Common myeloid progenitor, CD34-positive (primary cell): ENCODE measurements at regions not wholly inside any gene's neighbourhood (a gene's known extent, or its start where the extent isn't known, plus 50 kb on each side); places are given as distances from the start of the nearest gene placed in this dataset.

ENCODE experiments used
- CTCF ChIA-PET: fragments of 350-600 bp; sonication (Branson Sonifier 250); formaldehyde crosslinking; loops from one replicate; lab custom pipeline; 2021; ENCODE audit warnings: antibody characterized with exemption; lab: Charles Lee
- POLR2A ChIA-PET: fragments of 350-600 bp; sonication (Branson Sonifier 250); formaldehyde crosslinking; loops from one replicate; lab custom pipeline; 2021; ENCODE audit warnings: antibody characterized with exemption; lab: Charles Lee
- DNase-seq, 3 donors: peaks; one replicate each; pipeline versions ENCODE4 v3.0.0 to v3.0.0-alpha.2; 2013
- H3K27ac ChIP-seq, 2 experiments: 1 replicate in 1 of 2; 2 replicates in 1 of 2; pipeline ENCODE4 v1.7.0; 2013; ENCODE audit warnings: inconsistent platforms in 2 of 2, low read length in 2 of 2, mild to moderate bottlenecking in 2 of 2, low read depth in 1 of 2, moderate library complexity in 1 of 2; ENCODE audit not compliant: severe bottlenecking in 2 of 2, insufficient read depth in 1 of 2, poor library complexity in 1 of 2
- H3K27me3 ChIP-seq, 5 experiments: replicated peaks in 2 of 5; 1 replicate in 3 of 5; 2 replicates in 2 of 5; pipeline versions ENCODE4 v1.6.1 to v1.7.0; 2013; ENCODE audit warnings: low read length in 4 of 5, mild to moderate bottlenecking in 2 of 5, moderate library complexity in 2 of 5, inconsistent platforms in 1 of 5; ENCODE audit not compliant: insufficient read depth in 5 of 5, control insufficient read depth in 4 of 5
- H3K36me3 ChIP-seq, 4 experiments: 1 replicate in 2 of 4; 2 replicates in 2 of 4; pipeline versions ENCODE4 v1.6.1 to v1.7.0; 2013; ENCODE audit warnings: low read length in 3 of 4, control low read depth in 1 of 4, mild to moderate bottlenecking in 1 of 4; ENCODE audit not compliant: control insufficient read depth in 4 of 4, insufficient read depth in 4 of 4
- H3K4me1 ChIP-seq, 4 experiments: 1 replicate in 3 of 4; 2 replicates in 1 of 4; pipeline versions ENCODE4 v1.6.1 to v1.7.1; 2013; ENCODE audit warnings: low read length in 3 of 4, mild to moderate bottlenecking in 3 of 4, control low read depth in 1 of 4, inconsistent platforms in 1 of 4, moderate library complexity in 1 of 4; ENCODE audit not compliant: control insufficient read depth in 4 of 4, insufficient read depth in 4 of 4; ENCODE audit errors: control extremely low read depth in 1 of 4
- H3K4me3 ChIP-seq, 7 experiments: 1 replicate in 4 of 7; 2 replicates in 3 of 7; pipeline versions ENCODE4 v1.5.1 to v1.7.0; 2013; ENCODE audit warnings: mild to moderate bottlenecking in 7 of 7, low read length in 6 of 7, moderate library complexity in 6 of 7, inconsistent platforms in 2 of 7, low read depth in 2 of 7, control low read depth in 1 of 7; ENCODE audit not compliant: insufficient read depth in 4 of 7, control insufficient read depth in 1 of 7; ENCODE audit errors: extremely low read depth in 1 of 7
- H3K9me3 ChIP-seq, 5 experiments: 1 replicate in 4 of 5; 2 replicates in 1 of 5; pipeline versions ENCODE4 v1.6.1 to v1.7.1; 2013; ENCODE audit warnings: low read length in 4 of 5, mild to moderate bottlenecking in 2 of 5, inconsistent platforms in 1 of 5, low read depth in 1 of 5, moderate library complexity in 1 of 5; ENCODE audit not compliant: control insufficient read depth in 4 of 5, insufficient read depth in 2 of 5; ENCODE audit errors: control extremely low read depth in 1 of 5
- WGBS: methylation state at CpG from one replicate; pipeline ENCODE4 v1.1.5; 2013; ENCODE audit not compliant: insufficient coverage; 5-methylcytosine and 5-hydroxymethylcytosine counted together

DNA sequence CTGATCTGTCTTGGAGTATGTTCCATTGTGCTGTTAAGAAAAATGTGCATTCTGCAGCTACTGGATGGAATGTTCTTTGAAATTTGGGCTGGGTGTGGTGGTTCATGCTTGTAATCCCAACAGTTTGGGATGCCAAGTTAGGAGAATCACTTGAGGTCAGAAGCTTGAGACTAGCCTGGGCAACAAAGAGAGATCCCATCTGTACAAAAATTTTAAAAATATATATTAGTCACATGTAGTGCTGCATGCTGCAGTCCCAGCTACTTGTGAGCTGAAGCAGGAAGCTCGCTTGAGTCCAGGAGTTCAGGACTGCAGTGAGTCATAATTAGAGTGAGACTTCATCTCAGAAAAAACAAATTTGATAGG lies 62.8 kb upstream of the PLSCR4 start:
- CTCF ChIA-PET, result interaction anchor here (1.9 kb wide), 1 partner anchor 13 kb away, joined by 8 read pairs; no protein-coding TSS in a partner anchor
- Histone ChIP-seq H3K36me3 (no peaks in the 10 kb centered on the region), H3K27ac (no peak overlapping the region), H3K9me3 (peaks cover 0 to 3% (median 0%) of the 10 kb centered on the region in 5 experiments), H3K27me3 (no peaks in the 10 kb centered on the region), H3K4me1 (peaks cover 0 to 3% (median under 1%) of the 10 kb centered on the region in 4 experiments), H3K4me3 (no peak overlapping the region)
- DNase-seq, result peak in 1 of 3 donors; percentile 16
- 100% methylated on average over 1 of the region's 1 CpG for WGBS
- POLR2A ChIA-PET, result no interaction called here

DNA sequence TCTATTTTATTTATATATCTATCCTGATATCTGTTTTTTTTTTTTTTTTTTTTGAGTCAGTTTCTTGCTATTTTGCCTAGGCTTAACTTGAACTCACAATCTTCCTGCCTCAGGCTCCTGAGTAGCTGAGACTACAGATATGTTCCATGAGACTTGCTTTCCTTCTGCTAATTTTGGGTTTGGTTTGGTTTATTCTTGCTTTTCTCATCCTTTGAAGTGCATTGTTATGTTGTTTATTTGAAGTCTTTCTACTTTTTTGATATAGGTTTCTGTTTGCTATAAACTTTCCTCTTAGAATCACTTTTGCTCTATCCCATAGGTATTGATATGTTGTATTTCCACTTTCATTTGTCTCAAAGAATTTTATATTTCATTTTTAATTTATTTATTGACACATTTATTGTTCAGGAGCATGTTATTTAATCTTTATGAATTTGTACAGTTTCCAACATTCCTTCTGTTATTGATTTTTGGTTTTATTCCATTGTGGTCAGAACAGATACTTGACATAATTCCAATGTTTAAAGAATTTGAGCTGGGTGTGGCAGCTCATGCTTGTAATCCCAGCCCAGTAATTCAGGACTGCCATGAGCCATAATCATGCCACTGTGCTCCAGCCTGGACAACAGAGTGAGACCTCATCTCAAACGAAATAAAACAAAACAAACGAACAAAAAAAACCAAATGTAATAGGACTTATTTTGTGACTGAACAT lies 62.3 kb upstream of the PLSCR4 start:
- POLR2A ChIA-PET, result no interaction called here
- CTCF ChIA-PET, result interaction anchor here (1.9 kb wide), 1 partner anchor 14 kb away, joined by 8 read pairs; no protein-coding TSS in a partner anchor
- Histone ChIP-seq H3K27ac (no peak overlapping the region), H3K9me3 (peaks cover 0 to 3% (median 0%) of the 10 kb centered on the region in 5 experiments), H3K27me3 (no peaks in the 10 kb centered on the region), H3K36me3 (no peaks in the 10 kb centered on the region), H3K4me1 (peaks cover 0 to 9% (median 3%) of the 10 kb centered on the region in 4 experiments), H3K4me3 (no peak overlapping the region)
- DNase-seq, result no peak
- no CpG with 5 or more reads among the region's 2 CpGs for WGBS

DNA sequence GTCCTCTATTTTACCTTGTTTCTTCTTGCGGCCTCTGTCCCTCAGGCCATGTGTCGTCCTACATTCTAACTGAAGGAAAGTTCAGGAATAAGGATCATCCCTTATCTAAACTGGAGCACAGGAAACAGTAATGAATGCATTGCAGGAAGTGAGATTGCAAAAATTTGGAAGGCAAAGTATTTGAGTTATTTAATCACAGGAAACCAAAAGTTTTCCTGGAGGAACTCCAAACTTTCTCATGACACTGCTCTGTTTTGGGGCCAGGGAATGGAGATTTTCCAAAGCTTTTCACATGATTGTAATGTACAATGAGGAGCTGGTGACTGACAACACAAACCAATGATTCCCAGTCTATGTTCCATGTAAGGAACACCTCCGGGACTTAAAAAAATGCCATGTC lies 57.8 kb upstream of the PLSCR4 start:
- Histone ChIP-seq H3K9me3 (peaks cover 0 to 3% (median 0%) of the 10 kb centered on the region in 5 experiments), H3K4me3 (peak overlapping the region in 1 of 7 experiments; percentile 30), H3K27ac (no peak overlapping the region), H3K36me3 (no peaks in the 10 kb centered on the region), H3K4me1 (peaks cover 0 to 10% (median 3%) of the 10 kb centered on the region in 4 experiments), H3K27me3 (no peaks in the 10 kb centered on the region)
- no peak for DNase-seq
- CTCF ChIA-PET, result interaction anchor here (1.4 kb wide), 1 partner anchor 18 kb away, joined by 3 read pairs; no protein-coding TSS in a partner anchor
- 100% methylated on average over 1 of the region's 3 CpGs for WGBS
- POLR2A ChIA-PET, result no interaction called here

DNA sequence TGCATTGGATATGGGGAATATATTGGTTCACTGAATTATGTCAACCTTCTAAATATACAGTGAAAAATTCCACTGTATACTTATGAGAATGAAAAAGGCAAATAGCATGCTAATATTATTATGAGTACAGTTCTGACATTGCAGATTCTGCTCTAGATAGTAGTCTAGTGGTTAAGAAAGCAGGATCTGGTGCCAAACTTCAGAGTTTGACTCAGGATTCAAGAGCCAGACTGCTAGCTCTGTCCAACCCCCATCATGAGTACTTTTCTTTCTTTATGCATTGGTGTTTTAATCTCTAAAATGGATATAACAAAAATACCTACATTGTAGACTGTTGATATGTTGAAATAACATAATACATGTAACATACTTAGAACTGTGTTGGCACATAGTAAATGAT lies 57.3 kb upstream of the PLSCR4 start:
- H3K27ac ChIP-seq, result no peak overlapping the region
- no peak overlapping the region for H3K4me3 ChIP-seq
- peaks cover 0 to 3% (median 0%) of the 10 kb centered on the region in 5 experiments for H3K9me3 ChIP-seq
- peak; percentile 11 to 70 (median 60) for DNase-seq
- H3K4me1 ChIP-seq, result peaks cover 0 to 10% (median 3%) of the 10 kb centered on the region in 4 experiments
- POLR2A ChIA-PET, result no interaction called here
- H3K27me3 ChIP-seq, result no peaks in the 10 kb centered on the region
- no peaks in the 10 kb centered on the region for H3K36me3 ChIP-seq
- CTCF ChIA-PET, result interaction anchor here (1.4 kb wide), 1 partner anchor 18 kb away, joined by 3 read pairs; no protein-coding TSS in a partner anchor

DNA sequence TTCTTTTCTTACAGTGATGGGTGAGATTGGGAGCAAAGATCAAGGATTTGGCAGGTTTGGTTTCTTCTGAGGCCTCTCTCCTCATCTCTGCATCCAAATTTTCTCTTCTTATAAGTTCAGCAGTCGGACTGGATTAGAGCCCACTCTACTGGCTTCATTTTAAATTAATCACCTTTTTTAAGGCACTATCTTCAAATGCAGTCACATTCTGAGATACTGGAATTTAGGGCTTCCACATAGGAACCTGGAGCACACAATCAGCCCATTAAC lies 56.5 kb upstream of the PLSCR4 start:
- Histone ChIP-seq H3K9me3 (peaks cover 0 to 3% (median 0%) of the 10 kb centered on the region in 5 experiments), H3K27ac (no peak overlapping the region), H3K4me1 (peaks cover 0 to 10% (median 3%) of the 10 kb centered on the region in 4 experiments), H3K36me3 (no peaks in the 10 kb centered on the region), H3K4me3 (no peak overlapping the region), H3K27me3 (no peaks in the 10 kb centered on the region)
- CTCF ChIA-PET, result interaction anchor here (1.4 kb wide), 1 partner anchor 19 kb away, joined by 3 read pairs; no protein-coding TSS in a partner anchor
- POLR2A ChIA-PET, result no interaction called here
- 83% methylated on average over 1 of the region's 1 CpG for WGBS
- no peak for DNase-seq

DNA sequence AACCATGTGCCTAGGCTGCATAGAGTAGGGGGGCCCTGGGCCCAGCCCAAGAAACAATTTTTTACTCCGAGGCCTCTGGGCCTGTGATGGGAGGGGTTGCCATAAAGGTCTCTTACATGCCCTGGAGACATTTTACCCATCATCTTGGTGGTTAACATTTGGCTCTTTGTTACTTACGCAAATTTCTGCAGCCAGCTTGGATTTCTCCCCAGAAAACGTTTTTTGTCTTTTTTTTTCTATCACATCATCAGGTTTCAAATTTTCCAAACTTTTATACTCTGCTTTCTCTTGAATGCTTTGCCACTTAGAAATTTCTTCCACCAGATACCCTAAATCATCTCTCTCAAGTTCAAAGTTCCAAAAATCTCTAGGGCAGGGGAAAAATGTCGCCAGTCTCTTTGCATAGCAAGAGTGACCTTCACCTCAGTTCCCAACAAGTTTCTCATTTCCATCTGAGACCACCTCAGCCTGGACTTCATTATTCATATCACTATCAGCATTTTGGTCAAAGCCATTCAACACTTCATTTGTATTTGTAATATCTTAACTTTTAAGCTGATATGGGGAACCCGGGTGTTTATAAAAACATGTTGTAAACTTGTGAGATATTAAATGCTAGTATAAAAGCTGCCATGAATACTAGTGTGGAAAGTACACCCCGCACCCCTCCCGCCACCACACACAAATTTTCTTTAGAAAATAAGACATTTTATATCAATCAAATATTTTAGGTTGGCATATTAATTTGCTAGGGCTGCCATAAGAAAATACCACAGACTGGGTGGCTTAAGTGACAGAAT lies 56.0 kb upstream of the PLSCR4 start:
- WGBS, result 91% methylated on average over 4 of the region's 7 CpGs
- Histone ChIP-seq H3K27ac (no peak overlapping the region), H3K4me1 (peaks cover 0 to 10% (median 3%) of the 10 kb centered on the region in 4 experiments), H3K9me3 (peaks cover 0 to 3% (median 0%) of the 10 kb centered on the region in 5 experiments), H3K36me3 (no peaks in the 10 kb centered on the region), H3K4me3 (no peak overlapping the region), H3K27me3 (no peaks in the 10 kb centered on the region)
- POLR2A ChIA-PET, result no interaction called here
- CTCF ChIA-PET, result interaction anchor here (0.6 kb wide), 1 partner anchor 20 kb away, joined by 3 read pairs; no protein-coding TSS in a partner anchor
- DNase-seq, result no peak
